NCI-H2196 (cell line): ENCODE measurements at regions not wholly inside any gene's neighbourhood (a gene's known extent, or its start where the extent isn't known, plus 50 kb on each side); places are given as distances from the start of the nearest gene placed in this dataset.

Source experiments
- DNase-seq: peaks from one replicate; lab custom pipeline; 2025; ENCODE audit not compliant: unreplicated experiment; lab: John Stamatoyannopoulos, UW

GRCh38 chr12:124240493-124240892 is 54.4 kb upstream of the RFLNA start:
- no peak for DNase-seq

- DNase-seq: no peak
Observed at GRCh38 chr12:124241776-124242528, 52.9 kb upstream of the RFLNA start.

GRCh38 chr12:124242529-124243065 is 52.3 kb upstream of the RFLNA start:
- no peak for DNase-seq

GRCh38 chr12:124243936-124244335 is 51.0 kb upstream of the RFLNA start:
- no peak for DNase-seq
